MCF 10A (cell line): ENCODE measurements at regions not wholly inside any gene's neighbourhood (a gene's known extent, or its start where the extent isn't known, plus 50 kb on each side); places are given as distances from the start of the nearest gene placed in this dataset.
"Not testable (repeated sequence)": the region's sequence is repeated elsewhere in the genome, so short reads cannot be mapped to it uniquely, and the experiment has no call there.

ENCODE experiments used
- BruUV-seq: library from RNA; stranded (reverse); fragments of 400-500 nt; replicated peaks from 2 replicates; lab custom pipeline; 2021; lab: Mats Ljungman, UMichigan
- CTCF ChIA-PET: fragments of 300-600 bp; sonication (Branson Sonifier 250); formaldehyde crosslinking; extraction: SDS; loops from one replicate; lab custom pipeline; 2021; ENCODE audit warnings: antibody characterized with exemption, inconsistent platforms; lab: Yijun Ruan, JAX
- POLR2A ChIA-PET: fragments of 300-600, 350-650 bp; sonication (Branson Sonifier 250); formaldehyde crosslinking; extraction: SDS; loops from one replicate; lab custom pipeline; 2020; ENCODE audit warnings: antibody characterized with exemption, inconsistent platforms; lab: Yijun Ruan, JAX
- DNase-seq: peaks from one replicate; pipeline ENCODE4 v3.0.0-alpha.2; 2018; ENCODE audit not compliant: unreplicated experiment
- H3K27ac Mint-ChIP-seq: one replicate; pipeline ENCODE4 v1.8.0; 2022; ENCODE audit warnings: mild to moderate bottlenecking, low read depth, mixed read lengths; ENCODE audit not compliant: unreplicated experiment
- H3K27me3 Mint-ChIP-seq: one replicate; pipeline ENCODE4 v1.8.0; 2022; ENCODE audit warnings: mixed read lengths; ENCODE audit not compliant: insufficient read depth, unreplicated experiment
- H3K36me3 Mint-ChIP-seq: one replicate; pipeline ENCODE4 v1.8.0; 2022; ENCODE audit warnings: mild to moderate bottlenecking, moderate library complexity, mixed read lengths; ENCODE audit not compliant: insufficient read depth, unreplicated experiment
- H3K4me1 Mint-ChIP-seq: one replicate; pipeline ENCODE4 v1.8.0; 2022; ENCODE audit warnings: mixed read lengths; ENCODE audit not compliant: insufficient read depth, unreplicated experiment
- H3K4me3 Mint-ChIP-seq: one replicate; pipeline ENCODE4 v1.8.0; 2022; ENCODE audit warnings: mild to moderate bottlenecking, moderate library complexity, mixed read lengths; ENCODE audit not compliant: unreplicated experiment
- H3K9me3 Mint-ChIP-seq: one replicate; pipeline ENCODE4 v1.8.0; 2022; ENCODE audit warnings: mixed read lengths; ENCODE audit not compliant: unreplicated experiment
- CTCF ChIP-seq: fragments of 200-600 bp; IDR thresholded peaks from one replicate; pipeline ENCODE4 v1.8.0; 2022; ENCODE audit warnings: antibody characterized with exemption, mild to moderate bottlenecking; ENCODE audit not compliant: unreplicated experiment
- intact Hi-C: fragments of 100-400 bp; cut with micrococcal nuclease; formaldehyde crosslinking; loops from 2 replicates; pipeline ENCODE4 v1.14.1; 2022

- ChIA-PET POLR2A (no interaction called here), CTCF (no interaction called here)
- TF ChIP-seq CTCF, result no peak
- DNase-seq, result no peak
- Mint-ChIP-seq H3K9me3 (no peaks in the 10 kb centered on the region), H3K4me3 (no peak overlapping the region), H3K27ac (no peak overlapping the region), H3K4me1 (no peaks in the 10 kb centered on the region), H3K36me3 (no peaks in the 10 kb centered on the region), H3K27me3 (peaks cover 55% of the 10 kb centered on the region)
- intact Hi-C loops, result no loop called here
- no TSS peak for BruUV-seq
Observed at GRCh38 chr11:97622795-97623194, 1233.0 kb downstream of the JRKL start.

- H3K36me3 Mint-ChIP-seq, CTCF ChIA-PET, H3K4me3 Mint-ChIP-seq, POLR2A ChIA-PET, BruUV-seq, H3K27me3 Mint-ChIP-seq, intact Hi-C loops, H3K27ac Mint-ChIP-seq, H3K4me1 Mint-ChIP-seq, DNase-seq, H3K9me3 Mint-ChIP-seq: not testable (repeated sequence)
Observed at GRCh38 chr11:97636741-97637140, 1246.9 kb downstream of the JRKL start.

- Mint-ChIP-seq H3K4me3 (no peak overlapping the region), H3K36me3 (no peaks in the 10 kb centered on the region), H3K4me1 (no peaks in the 10 kb centered on the region), H3K9me3 (no peaks in the 10 kb centered on the region), H3K27me3 (no peaks in the 10 kb centered on the region), H3K27ac (no peak overlapping the region)
- TF ChIP-seq CTCF, result no peak
- CTCF ChIA-PET, result no interaction called here
- POLR2A ChIA-PET, result no interaction called here
- no peak for DNase-seq
- intact Hi-C loops, result no loop called here
- BruUV-seq, result no TSS peak
Observed at GRCh38 chr11:97637701-97638100, 1247.9 kb downstream of the JRKL start.

- CTCF ChIA-PET, result no interaction called here
- no peaks in the 10 kb centered on the region for H3K9me3 Mint-ChIP-seq
- intact Hi-C loops, result no loop called here
- H3K36me3 Mint-ChIP-seq, result no peaks in the 10 kb centered on the region
- H3K4me1 Mint-ChIP-seq, result no peaks in the 10 kb centered on the region
- no peak for DNase-seq
- H3K4me3 Mint-ChIP-seq, result no peak overlapping the region
- H3K27ac Mint-ChIP-seq, result no peak overlapping the region
- POLR2A ChIA-PET, result interaction anchor here (0.6 kb wide), 1 partner anchor 1674 kb away, joined by 3 read pairs; no protein-coding TSS in a partner anchor
- TF ChIP-seq CTCF, result no peak
- no peaks in the 10 kb centered on the region for H3K27me3 Mint-ChIP-seq
- no TSS peak for BruUV-seq
Observed at GRCh38 chr11:97638641-97639224, 1248.9 kb downstream of the JRKL start.

- no peak overlapping the region for H3K27ac Mint-ChIP-seq
- POLR2A ChIA-PET, result no interaction called here
- TF ChIP-seq CTCF, result no peak
- no peaks in the 10 kb centered on the region for H3K36me3 Mint-ChIP-seq
- CTCF ChIA-PET, result no interaction called here
- H3K4me3 Mint-ChIP-seq, result no peak overlapping the region
- intact Hi-C loops, result no loop called here
- DNase-seq, result no peak
- H3K4me1 Mint-ChIP-seq, result no peaks in the 10 kb centered on the region
- no peaks in the 10 kb centered on the region for H3K9me3 Mint-ChIP-seq
- no peaks in the 10 kb centered on the region for H3K27me3 Mint-ChIP-seq
- BruUV-seq, result no TSS peak
Observed at GRCh38 chr11:97641988-97642387, 1252.2 kb downstream of the JRKL start.
